ENCODE measurements at regions not wholly inside any gene's neighbourhood (a gene's known extent, or its start where the extent isn't known, plus 50 kb on each side); places are given as distances from the start of the nearest gene placed in this dataset.
A peak's percentile ranks its signal among the peaks of the same experiment; 100 is the strongest.

DNA sequence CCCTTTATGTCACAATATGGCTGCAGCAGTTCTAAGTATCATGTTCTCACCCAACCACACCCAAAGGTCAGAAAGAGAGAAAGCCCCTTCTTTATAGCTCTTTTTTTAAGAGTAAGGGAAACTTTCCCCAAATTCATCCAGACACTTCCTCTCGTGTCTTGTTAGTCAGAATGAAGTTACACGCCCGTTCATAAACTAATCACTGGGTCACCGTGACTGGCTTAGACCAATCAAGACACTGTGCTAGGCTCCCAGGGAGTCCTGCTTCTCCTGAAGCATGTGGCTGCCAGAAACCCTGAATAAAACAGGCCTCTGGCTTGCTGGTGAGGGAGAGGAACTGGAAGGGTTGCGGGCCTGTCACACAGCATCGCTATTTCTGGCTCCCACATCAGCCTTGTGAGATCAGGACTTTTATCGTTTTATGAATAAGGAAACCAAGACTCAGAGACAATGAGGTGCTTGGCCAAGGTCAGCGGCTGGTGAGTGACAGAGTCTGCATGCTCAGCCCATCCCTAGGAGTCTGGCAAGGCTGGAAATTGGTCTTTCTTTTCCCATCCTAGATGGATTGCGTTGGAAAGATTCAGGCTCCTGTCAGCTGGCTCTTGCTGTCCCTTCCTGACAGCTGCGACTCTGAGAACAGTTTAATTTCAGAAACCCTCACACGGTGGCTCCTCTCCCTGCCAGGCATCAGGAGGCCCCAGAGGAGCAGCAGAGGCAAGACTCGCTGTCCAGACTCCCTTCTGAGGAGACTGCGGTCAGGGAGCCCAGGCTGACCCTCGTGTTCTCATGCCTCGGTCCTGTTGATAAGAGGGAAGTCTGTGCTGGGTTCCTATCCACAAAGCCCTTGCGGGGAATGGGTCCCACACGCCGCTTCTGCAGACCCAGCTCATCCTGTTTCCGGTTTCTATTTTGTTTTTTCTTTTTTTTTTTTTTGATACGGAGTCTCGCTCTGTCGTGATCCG lies 104.5 kb upstream of the TAF1B start:
- peak; percentile 52 for DNase-seq (ENCODE audit: low spot score)

DNA sequence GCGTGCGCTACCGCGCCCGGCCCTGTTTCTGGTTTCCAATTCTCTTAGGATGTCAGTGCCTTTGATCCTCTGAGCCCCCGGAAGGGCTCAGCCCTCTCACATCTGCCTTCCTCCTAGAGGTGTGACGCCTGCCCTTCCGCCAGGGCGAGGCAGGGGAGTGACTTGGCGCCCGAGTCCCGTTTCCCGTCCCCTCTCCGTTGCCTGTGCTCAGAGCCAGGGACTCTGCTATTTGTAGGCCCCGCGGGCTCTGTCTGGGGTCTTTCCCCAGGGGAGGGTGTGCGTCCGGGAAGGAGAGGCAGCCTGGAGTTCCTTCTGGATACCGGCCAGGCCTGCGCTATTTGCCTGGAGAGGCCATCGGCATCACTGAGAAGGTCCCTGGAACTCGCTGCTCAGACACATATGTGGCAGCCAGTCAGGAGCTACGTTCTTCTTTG lies 103.7 kb upstream of the TAF1B start:
- DNase-seq (ENCODE audit: low spot score), result peak; percentile 53

GRCh38 chr2:9740382-9741073 lies 102.7 kb upstream of the TAF1B start:
- no peak for DNase-seq (ENCODE audit: low spot score)

GRCh38 chr2:9741110-9741509 lies 102.2 kb upstream of the TAF1B start:
- no peak for DNase-seq (ENCODE audit: low spot score)

- no peak for DNase-seq (ENCODE audit: low spot score)
Measured at GRCh38 chr2:9742601-9743000, 100.7 kb upstream of the TAF1B start.

DNA sequence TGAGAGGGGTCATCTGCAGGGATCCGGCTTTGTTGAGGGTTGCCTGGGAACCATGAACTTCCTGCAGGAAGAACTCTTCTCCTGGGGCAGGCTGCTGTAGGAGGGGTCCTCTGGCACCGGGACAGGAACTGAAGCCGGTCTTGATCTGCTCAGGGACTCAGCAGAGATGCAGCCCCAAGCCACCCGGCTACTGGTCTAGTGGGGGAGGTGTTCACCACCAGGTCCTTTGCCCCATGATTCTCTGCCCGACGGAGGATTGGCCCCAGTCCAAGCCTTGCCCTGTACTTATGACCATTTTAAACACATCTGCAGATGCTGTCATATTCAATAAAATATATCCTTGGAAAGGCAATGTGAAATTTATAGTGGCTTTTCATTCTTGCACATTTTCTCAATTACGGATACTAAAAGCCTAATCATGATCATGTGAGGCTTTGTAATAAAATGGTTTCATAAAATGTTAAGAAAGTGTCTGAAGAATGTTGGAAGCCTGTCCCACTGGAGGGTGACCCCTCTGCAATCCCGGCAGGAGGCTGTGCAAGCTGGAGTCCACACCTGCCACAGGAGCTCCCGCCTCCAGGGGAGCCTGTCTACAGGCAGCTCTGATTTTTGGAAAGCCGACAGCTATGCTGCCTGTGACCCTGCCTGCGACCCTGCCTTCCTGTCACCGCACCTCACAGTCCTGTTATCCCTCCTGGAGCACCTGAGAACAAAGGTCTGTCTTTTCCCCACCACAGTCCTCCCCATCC lies 98.8 kb upstream of the TAF1B start:
- DNase-seq (ENCODE audit: low spot score), result no peak

GRCh38 chr2:9745153-9745899 lies 97.9 kb upstream of the TAF1B start:
- no peak for DNase-seq (ENCODE audit: low spot score)

- DNase-seq (ENCODE audit: low spot score), result no peak
Measured at GRCh38 chr2:9747396-9747795, 95.9 kb upstream of the TAF1B start.

GRCh38 chr2:9748577-9748976 lies 94.7 kb upstream of the TAF1B start:
- DNase-seq (ENCODE audit: low spot score), result peak; percentile 34

DNA sequence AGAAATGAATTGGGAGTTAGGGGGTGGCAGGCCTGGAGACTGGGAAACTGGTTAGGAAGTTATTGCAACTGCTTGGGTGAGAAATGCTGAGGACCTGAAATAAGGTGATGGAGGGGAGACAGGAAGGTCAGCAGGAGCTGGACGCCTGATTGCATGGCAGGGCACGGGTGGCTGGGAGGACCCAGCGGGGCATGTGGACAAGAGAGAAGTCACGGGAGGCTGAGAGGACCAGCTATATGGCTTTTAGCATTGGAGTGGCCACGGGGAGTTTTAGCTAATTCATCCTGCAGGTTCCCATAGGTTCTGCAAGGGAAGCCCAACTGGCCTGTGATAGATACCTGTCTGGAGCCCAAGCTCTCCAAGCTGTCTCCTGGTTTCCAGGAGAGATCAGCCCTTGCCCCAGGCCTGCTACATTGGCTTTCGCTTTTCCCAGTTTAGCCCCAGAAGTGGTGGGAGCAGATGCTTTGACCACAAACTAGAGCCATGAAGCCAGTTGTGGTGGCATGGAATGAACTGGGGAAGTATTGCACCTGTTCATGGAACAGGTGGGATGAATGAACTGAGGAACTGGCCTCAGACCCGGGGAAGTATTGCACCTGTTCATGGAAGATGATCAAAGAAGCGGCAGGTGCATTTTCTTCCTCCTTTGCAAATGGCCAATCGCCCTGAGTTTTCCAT lies 93.6 kb upstream of the TAF1B start:
- no peak for DNase-seq (ENCODE audit: low spot score)

- no peak for DNase-seq (ENCODE audit: low spot score)
Measured at GRCh38 chr2:9750224-9751215, 92.8 kb upstream of the TAF1B start.

DNA sequence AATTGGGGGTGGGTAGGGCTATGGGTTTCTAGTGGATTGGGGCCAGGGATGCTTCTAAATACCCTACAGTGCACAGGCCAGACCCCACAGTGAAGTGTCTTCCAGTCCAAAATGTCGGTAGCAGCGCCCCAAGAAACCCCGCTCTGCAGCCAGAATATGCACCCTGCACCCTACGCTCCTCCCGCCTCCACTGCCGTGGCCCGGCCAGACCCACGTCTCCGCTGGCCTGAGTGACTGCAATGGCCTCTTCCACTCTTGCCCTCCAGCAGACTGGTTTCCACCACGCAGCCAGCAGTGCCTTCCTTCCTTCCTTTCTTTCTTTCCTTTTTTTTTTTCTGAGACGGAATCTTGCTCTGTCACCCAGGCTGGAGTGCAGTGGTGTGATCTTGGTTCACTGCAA lies 91.4 kb upstream of the TAF1B start:
- no peak for DNase-seq (ENCODE audit: low spot score)

- peak; percentile 87 for DNase-seq (ENCODE audit: low spot score)
Measured at GRCh38 chr2:9752441-9753275, 90.6 kb upstream of the TAF1B start.

DNA sequence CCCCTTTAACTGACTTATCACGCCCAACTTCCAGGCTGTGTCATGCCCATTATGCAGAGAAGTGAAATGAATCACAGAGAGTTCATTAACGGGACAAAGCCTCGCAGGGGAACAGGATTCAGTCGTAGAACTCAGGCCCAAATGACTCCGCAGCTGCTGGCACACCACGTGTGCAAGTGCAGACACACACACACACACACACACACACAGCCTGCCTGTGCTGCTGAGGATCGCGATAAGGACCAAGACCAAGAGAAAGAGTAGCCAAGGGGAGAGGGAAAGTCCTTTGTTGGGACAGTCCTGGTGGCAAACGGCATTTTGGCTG lies 90.0 kb upstream of the TAF1B start:
- DNase-seq (ENCODE audit: low spot score), result peak; percentile 81

GRCh38 chr2:9753665-9754531 lies 89.4 kb upstream of the TAF1B start:
- DNase-seq (ENCODE audit: low spot score), result peak; percentile 53

DNA sequence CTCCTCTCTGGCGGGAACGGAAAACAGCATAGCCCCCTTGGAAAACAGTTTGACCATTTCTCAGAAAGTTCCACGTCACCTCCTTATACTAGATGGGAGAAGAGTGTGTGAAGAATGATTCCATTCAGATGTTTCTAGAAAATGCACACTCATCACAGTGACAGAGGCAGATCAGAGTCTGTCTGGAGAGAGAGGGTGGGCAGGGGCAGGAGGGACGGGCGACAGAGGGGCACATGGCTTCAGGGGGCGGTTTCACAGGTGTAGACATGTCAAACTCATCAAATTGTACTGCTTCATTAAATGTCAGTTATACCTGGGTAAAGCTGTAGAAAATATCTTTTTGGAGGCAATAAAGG lies 88.8 kb upstream of the TAF1B start:
- no peak for DNase-seq (ENCODE audit: low spot score)

GRCh38 chr2:9755008-9755407 lies 88.3 kb upstream of the TAF1B start:
- DNase-seq (ENCODE audit: low spot score), result no peak

- DNase-seq (ENCODE audit: low spot score), result no peak
Measured at GRCh38 chr2:9755638-9756037, 87.6 kb upstream of the TAF1B start.
